ENCODE measurements at regions not wholly inside any gene's neighbourhood (a gene's known extent, or its start where the extent isn't known, plus 50 kb on each side); places are given as distances from the start of the nearest gene placed in this dataset.

GRCh38 chr2:42879913-42880737, 87.7 kb upstream of the HAAO start:
- Histone ChIP-seq H3K4me1 (peaks cover 15 to 28% of the 10 kb centered on the region in 2 donors), H3K27me3 (no peaks in the 10 kb centered on the region), H3K27ac (peak overlapping the region; percentile 39 to 70), H3K9me3 (no peaks in the 10 kb centered on the region), H3K4me3 (no peak overlapping the region), H3K36me3 (no peaks in the 10 kb centered on the region)
- peak; percentile 15 for ATAC-seq
- peak in 1 of 4 donors; percentile 40 for DNase-seq
- intact Hi-C loops (cut with DNase I), result no loop called here
- no peak for TF ChIP-seq CTCF (IDR thresholded peaks at IDR 0.05)

GRCh38 chr2:42879121-42879705, 86.8 kb upstream of the HAAO start:
- ATAC-seq, result no peak
- Histone ChIP-seq H3K4me3 (no peak overlapping the region), H3K27me3 (no peaks in the 10 kb centered on the region), H3K4me1 (peaks cover 15 to 28% of the 10 kb centered on the region in 2 donors), H3K9me3 (no peaks in the 10 kb centered on the region), H3K27ac (peak overlapping the region in 1 of 2 donors; percentile 70), H3K36me3 (no peaks in the 10 kb centered on the region)
- intact Hi-C loops (cut with DNase I), result no loop called here
- no peak for DNase-seq
- no peak for TF ChIP-seq CTCF (IDR thresholded peaks at IDR 0.05)

- intact Hi-C loops (cut with DNase I), result no loop called here
- no peak for ATAC-seq
- Histone ChIP-seq H3K4me1 (peaks cover 15 to 29% of the 10 kb centered on the region in 2 donors), H3K27ac (peak overlapping the region in 1 of 2 donors; percentile 70), H3K27me3 (no peaks in the 10 kb centered on the region), H3K36me3 (no peaks in the 10 kb centered on the region), H3K4me3 (no peak overlapping the region), H3K9me3 (no peaks in the 10 kb centered on the region)
- DNase-seq, result no peak
- no peak for TF ChIP-seq CTCF (IDR thresholded peaks at IDR 0.05)
Measured at GRCh38 chr2:42878581-42878980, 86.2 kb upstream of the HAAO start.

- Histone ChIP-seq H3K4me1 (peaks cover 15 to 35% of the 10 kb centered on the region in 2 donors), H3K9me3 (no peaks in the 10 kb centered on the region), H3K27ac (peak overlapping the region in 1 of 2 donors; percentile 70), H3K36me3 (no peaks in the 10 kb centered on the region), H3K4me3 (no peak overlapping the region), H3K27me3 (no peaks in the 10 kb centered on the region)
- no peak for TF ChIP-seq CTCF (IDR thresholded peaks at IDR 0.05)
- intact Hi-C loops (cut with DNase I), result no loop called here
- DNase-seq (no peak), ATAC-seq (no peak)
Measured at GRCh38 chr2:42877936-42878335, 85.6 kb upstream of the HAAO start.

- ATAC-seq (no peak), DNase-seq (no peak)
- Histone ChIP-seq H3K9me3 (no peaks in the 10 kb centered on the region), H3K27me3 (no peaks in the 10 kb centered on the region), H3K4me1 (peaks cover 15 to 39% of the 10 kb centered on the region in 2 donors), H3K36me3 (no peaks in the 10 kb centered on the region), H3K27ac (peak overlapping the region in 1 of 2 donors; percentile 70), H3K4me3 (no peak overlapping the region)
- no peak for TF ChIP-seq CTCF (IDR thresholded peaks at IDR 0.05)
- intact Hi-C loops (cut with DNase I), result no loop called here
Measured at GRCh38 chr2:42877511-42877910, 85.1 kb upstream of the HAAO start.
